ENCODE measurements at regions not wholly inside any gene's neighbourhood (a gene's known extent, or its start where the extent isn't known, plus 50 kb on each side); places are given as distances from the start of the nearest gene placed in this dataset.

DNA sequence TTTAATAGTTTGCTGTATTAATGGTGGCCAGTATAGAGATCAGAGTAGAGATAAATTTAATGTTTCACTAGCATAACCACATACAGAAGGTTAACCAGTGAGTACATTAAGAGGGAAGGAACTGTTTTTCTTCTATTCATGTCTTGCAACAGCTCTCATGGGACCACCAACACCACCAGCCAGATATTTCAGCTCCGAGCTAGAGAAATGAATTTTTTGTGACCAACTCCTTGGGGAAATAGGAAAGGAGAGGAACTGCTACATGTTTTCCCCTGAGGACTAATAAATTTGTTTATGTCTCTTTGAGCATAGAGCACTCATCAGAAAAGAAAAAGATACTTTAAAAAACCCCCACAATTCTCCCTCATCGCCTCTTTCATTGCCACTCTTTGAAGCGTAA is 247.5 kb downstream of the MBNL1 start:
- DNase-seq = no peak

DNA sequence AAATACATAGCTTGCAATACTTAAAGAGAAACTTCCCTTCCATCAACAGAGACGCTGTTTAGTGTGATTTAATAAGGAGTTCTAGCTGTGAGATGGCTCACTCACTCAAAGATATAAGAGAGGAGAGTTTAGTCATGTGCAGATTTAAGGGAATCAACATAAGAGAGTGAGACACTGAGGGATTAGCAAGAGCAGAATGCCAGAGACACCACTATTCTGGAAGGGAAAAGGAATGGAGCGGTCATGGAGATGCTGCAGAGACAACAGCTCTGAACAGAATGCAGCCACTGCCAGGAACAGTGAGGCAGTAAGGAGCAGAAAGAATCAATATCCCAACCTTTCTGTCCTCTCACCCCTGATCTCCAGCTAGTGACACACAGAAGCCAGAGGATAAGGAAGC is 248.8 kb downstream of the MBNL1 start:
- no peak for DNase-seq

- DNase-seq = peak; percentile 30
These were observed 249.6 kb downstream of the MBNL1 start for GRCh38 chr3:152518346-152518745.

DNA sequence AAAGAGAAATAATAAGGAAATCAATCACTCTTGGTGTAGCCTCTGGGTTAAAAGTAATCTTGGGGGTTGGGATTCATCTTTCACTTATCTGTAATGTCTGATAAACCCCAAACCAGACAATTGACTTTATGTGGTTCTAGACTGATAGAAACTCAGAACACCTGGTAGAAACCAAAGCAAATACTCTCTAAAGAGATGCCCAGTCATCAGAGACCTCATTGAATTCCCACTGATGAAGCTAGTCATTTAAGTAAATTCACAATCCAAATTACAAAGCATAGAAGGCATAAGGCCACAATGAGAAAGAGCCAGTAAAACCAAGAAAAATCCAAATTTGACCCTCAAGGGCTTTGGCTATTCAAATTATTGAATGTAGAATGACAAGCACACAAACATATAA is 250.6 kb downstream of the MBNL1 start:
- DNase-seq = no peak

DNA sequence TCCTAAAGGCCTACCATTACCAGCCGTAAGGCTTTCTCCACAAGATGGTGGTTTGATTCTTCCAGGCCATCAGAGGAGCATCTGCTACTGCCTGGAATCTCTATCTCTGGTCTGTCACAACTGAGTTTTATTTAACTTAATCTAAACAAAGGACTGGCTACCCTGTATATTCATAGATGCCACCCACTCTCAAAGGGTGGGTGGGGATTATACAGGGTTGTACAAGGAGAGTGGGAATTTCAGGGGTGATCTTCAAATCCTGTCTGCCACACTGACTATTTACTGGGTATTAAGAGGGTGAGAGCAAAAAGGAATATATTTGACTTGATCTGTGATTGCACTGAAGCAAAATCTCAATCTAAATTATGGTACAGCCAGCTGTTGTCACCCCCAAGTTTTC is 253.3 kb downstream of the MBNL1 start:
- DNase-seq = peak; percentile 55

GRCh38 chr3:152524198-152525140 is 255.7 kb downstream of the MBNL1 start:
- peak; percentile 76 for DNase-seq

- DNase-seq = no peak
These were observed 263.0 kb downstream of the MBNL1 start for GRCh38 chr3:152531717-152532116.

DNA sequence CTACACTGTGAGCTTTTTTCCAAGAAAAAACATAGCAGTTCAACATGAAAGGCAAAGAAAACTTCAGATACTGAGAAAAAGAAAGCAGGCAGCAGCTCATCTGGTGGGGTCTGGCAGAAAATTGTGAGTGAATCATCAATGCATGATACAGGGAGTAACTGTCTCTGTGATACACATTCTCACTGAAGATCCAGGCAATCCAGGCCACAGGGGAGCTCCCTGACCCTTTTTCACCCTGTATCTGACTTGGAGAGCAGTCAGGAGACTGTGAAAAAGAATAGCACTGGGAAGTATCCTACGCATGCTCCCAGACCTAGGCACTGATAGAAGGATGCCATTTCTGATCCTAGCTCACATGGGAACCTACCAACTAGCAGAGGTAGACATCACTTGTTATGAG is 269.8 kb downstream of the MBNL1 start:
- DNase-seq = no peak

- DNase-seq = peak; percentile 30
These were observed 270.5 kb downstream of the MBNL1 start for GRCh38 chr3:152539191-152539764.

- no peak for DNase-seq
These were observed 271.4 kb downstream of the MBNL1 start for GRCh38 chr3:152540120-152540519.

GRCh38 chr3:152547153-152547552 is 278.4 kb downstream of the MBNL1 start:
- DNase-seq = no peak

GRCh38 chr3:152549263-152549662 is 280.5 kb downstream of the MBNL1 start:
- DNase-seq = no peak

- DNase-seq = peak; percentile 41
These were observed 281.6 kb downstream of the MBNL1 start for GRCh38 chr3:152550284-152550683.

DNA sequence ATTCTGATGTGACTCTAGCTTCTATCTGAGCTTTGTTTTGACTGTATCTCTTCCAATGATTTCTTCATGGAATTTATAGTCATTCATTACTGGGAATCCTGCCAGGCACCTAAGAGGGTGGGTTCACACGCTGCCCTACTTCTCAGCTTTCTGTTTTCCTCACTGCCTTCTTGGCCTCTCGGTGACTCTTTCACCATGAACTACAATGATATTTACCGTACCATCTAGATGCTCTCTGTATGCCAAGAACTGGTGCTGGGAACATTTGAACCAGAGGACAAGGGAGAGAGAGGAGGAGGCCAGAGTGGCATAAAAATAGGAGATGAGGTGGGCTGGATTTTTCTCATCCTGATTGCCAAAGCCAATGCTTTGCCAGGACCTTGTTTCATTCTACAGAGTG is 280.0 kb upstream of the P2RY1 start:
- DNase-seq = no peak

- DNase-seq = no peak
These were observed 279.2 kb upstream of the P2RY1 start for GRCh38 chr3:152555666-152556291.

- no peak for DNase-seq
These were observed 278.1 kb upstream of the P2RY1 start for GRCh38 chr3:152556731-152557254.

GRCh38 chr3:152557302-152557999 is 277.5 kb upstream of the P2RY1 start:
- no peak for DNase-seq

GRCh38 chr3:152558386-152558785 is 276.5 kb upstream of the P2RY1 start:
- no peak for DNase-seq

DNA sequence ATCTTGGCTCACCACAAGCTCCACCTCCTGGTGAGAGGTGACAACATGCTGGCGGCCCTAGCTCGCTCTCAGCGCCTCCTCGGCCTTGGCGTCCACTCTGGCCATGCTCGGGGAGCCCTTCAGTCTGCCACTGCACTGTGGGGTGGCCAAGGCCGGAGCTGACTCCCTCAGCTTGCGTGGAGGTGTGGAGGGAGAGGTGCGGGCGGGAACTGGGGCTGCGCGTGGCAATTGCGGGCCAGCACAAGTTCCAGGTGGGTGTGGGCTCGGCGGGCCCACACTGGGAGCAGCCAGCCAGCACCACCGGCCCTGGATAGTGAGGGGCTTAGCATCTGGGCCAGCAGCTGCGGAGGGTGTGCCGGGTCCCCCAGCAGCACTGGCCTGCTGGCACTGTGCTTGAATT is 275.7 kb upstream of the P2RY1 start:
- DNase-seq = no peak

GRCh38 chr3:152564459-152564858 is 270.5 kb upstream of the P2RY1 start:
- no peak for DNase-seq

DNA sequence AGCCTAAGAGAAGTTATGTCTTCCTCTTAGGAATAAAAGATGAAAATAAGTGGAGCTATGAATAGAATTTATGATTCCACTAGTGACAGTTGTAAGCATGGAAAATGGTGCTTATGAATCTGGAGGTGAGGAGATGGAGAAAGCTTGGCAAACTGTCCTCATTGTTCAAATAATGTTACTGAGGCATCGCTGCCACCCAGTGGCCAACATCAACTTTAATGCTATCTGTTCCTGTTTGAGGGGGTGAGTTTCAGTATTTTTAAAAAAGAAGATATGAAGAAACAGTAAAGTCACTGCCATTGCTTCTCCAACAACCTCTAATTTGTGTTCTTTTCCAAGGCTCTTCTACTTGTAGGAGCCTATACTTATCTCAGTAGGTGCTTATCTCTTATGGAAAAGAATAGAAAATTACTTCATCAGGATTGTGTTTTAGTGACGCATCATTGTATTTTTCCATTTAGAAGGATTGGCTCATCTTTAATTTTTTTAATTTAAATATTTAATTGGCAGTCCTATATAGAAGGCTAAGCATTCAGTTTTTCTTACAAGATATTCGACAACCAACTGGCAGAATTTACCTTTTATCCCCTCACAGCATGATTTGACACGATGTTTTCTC is 260.4 kb upstream of the P2RY1 start:
- peak; percentile 54 for DNase-seq

- DNase-seq = no peak
These were observed 256.2 kb upstream of the P2RY1 start for GRCh38 chr3:152578769-152579168.

DNA sequence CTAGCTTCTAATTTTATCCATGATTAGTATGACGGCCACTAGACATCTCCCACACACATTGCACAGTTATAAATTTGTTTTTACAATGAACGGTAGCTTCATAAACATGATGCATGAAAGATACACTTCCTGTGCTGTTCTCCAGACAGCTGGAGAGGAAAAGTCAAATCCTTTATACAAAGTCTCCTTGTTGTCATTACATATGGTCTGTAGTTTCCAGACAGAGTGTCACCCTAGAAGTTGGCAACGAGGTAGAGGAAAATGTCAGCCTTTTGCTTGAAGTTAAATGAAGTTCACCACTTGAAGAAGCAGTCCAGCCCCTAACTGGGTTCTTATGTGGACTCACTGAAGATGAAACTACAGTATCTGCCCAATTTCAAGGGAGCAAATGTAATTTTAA is 253.0 kb upstream of the P2RY1 start:
- DNase-seq = no peak
